Endothelial cell of umbilical vein (primary cell): ENCODE measurements at regions not wholly inside any gene's neighbourhood (a gene's known extent, or its start where the extent isn't known, plus 50 kb on each side); places are given as distances from the start of the nearest gene placed in this dataset.

Experiments
- BruUV-seq: library from RNA; stranded (reverse); fragments of 400-500 nt; replicated peaks from 2 replicates; lab custom pipeline; 2021; lab: Mats Ljungman, UMichigan
- CTCF ChIA-PET: fragments of 300-600, 350-600 bp; sonication (Branson Sonifier 250); formaldehyde crosslinking; loops from one replicate; lab custom pipeline; 2021; ENCODE audit warnings: antibody characterized with exemption, inconsistent platforms; lab: Charles Lee
- POLR2A ChIA-PET: fragments of 300-600, 350-600 bp; sonication (Branson Sonifier 250); formaldehyde crosslinking; loops from one replicate; lab custom pipeline; 2021; ENCODE audit warnings: antibody characterized with exemption, inconsistent platforms; lab: Charles Lee
- DNase-seq: peaks from one replicate; pipeline ENCODE4 v3.0.0-alpha.2; 2011; ENCODE audit warnings: low read depth, low spot score
- FAIRE-seq: peaks from 2 replicates; lab custom pipeline; 2011; peaks lifted over from hg19 to GRCh38; lab: Jason Lieb, UNC
- H2AFZ ChIP-seq: 2 replicates; pipeline ENCODE4 v1.6.0; 2012; ENCODE audit warnings: low read depth, low read length, control low read depth, inconsistent platforms
- H3K27ac ChIP-seq: 2 replicates; pipeline ENCODE4 v1.5.1; 2011; ENCODE audit warnings: low read depth, mild to moderate bottlenecking, control low read depth, low read length, moderate library complexity; ENCODE audit not compliant: insufficient read depth
- H3K27me3 ChIP-seq, 2 experiments: 2 replicates each; pipeline versions ENCODE4 v1.6.0 to v1.6.1; 2011; ENCODE audit warnings: low read length in 2 of 2, mixed read lengths in 1 of 2; ENCODE audit not compliant: control insufficient read depth in 2 of 2, insufficient read depth in 2 of 2
- H3K36me3 ChIP-seq, 2 experiments: 2 replicates in 1 of 2; 3 replicates in 1 of 2; pipeline ENCODE4 v1.5.1; 2011; ENCODE audit warnings: low read length in 2 of 2, mild to moderate bottlenecking in 1 of 2, moderate library complexity in 1 of 2; ENCODE audit not compliant: control insufficient read depth in 2 of 2, insufficient read depth in 2 of 2; ENCODE audit errors: extremely low read depth in 1 of 2
- H3K4me1 ChIP-seq: 3 replicates; pipeline ENCODE4 v1.5.1; 2011; ENCODE audit warnings: mild to moderate bottlenecking, low read length; ENCODE audit not compliant: control insufficient read depth, insufficient read depth; ENCODE audit errors: extremely low read depth
- H3K4me2 ChIP-seq: 2 replicates; pipeline ENCODE4 v1.6.1; 2011; ENCODE audit warnings: low read length, control low read depth, mixed read lengths; ENCODE audit not compliant: insufficient read depth
- H3K4me3 ChIP-seq, 3 experiments: fragments of 200-600 bp in 1 of 3; sonication (generic), shearing (Covaris generic) in 1 of 3; replicated peaks in 1 of 3; 2 replicates each; pipeline ENCODE4 v1.5.1; 2011 to 2016; ENCODE audit warnings: control low read depth in 3 of 3, low read length in 3 of 3, mild to moderate bottlenecking in 2 of 3, inconsistent platforms in 1 of 3, low read depth in 1 of 3, moderate library complexity in 1 of 3; ENCODE audit not compliant: insufficient read depth in 1 of 3
- H3K79me2 ChIP-seq: 2 replicates; pipeline ENCODE4 v1.6.0; 2012; ENCODE audit warnings: low read length, inconsistent platforms; ENCODE audit not compliant: control insufficient read depth, insufficient read depth
- H3K9ac ChIP-seq: replicated peaks from 2 replicates; pipeline ENCODE3; 2011; ENCODE audit warnings: low read length, control low read depth; ENCODE audit not compliant: insufficient read depth; ENCODE audit errors: extremely low read depth
- H3K9me1 ChIP-seq: replicated peaks from 3 replicates; pipeline ENCODE4 v1.6.0; 2011; ENCODE audit warnings: mild to moderate bottlenecking, low read length; ENCODE audit not compliant: control insufficient read depth, insufficient read depth; ENCODE audit errors: extremely low read depth
- H3K9me3 ChIP-seq: replicated peaks from 2 replicates; pipeline ENCODE4 v1.5.1; 2012; ENCODE audit warnings: low read length, inconsistent platforms; ENCODE audit not compliant: control insufficient read depth, insufficient read depth
- H4K20me1 ChIP-seq: replicated peaks from 2 replicates; pipeline ENCODE3; 2011; ENCODE audit warnings: mild to moderate bottlenecking, low read length; ENCODE audit not compliant: control insufficient read depth, insufficient read depth; ENCODE audit errors: extremely low read depth
- CTCF ChIP-seq, 2 donors: IDR thresholded peaks; 1 replicate in 1 of 2; 2 replicates in 1 of 2; pipeline ENCODE4 v1.5.1; 2011; ENCODE audit warnings: low read length in 2 of 2, mild to moderate bottlenecking in 2 of 2, moderate library complexity in 2 of 2, control low read depth in 1 of 2, inconsistent platforms in 1 of 2, low read depth in 1 of 2; ENCODE audit not compliant: insufficient read depth in 1 of 2; ENCODE audit errors: extremely low read depth in 1 of 2
- EZH2 ChIP-seq: IDR thresholded peaks from 2 replicates; pipeline ENCODE4 v1.6.1; 2012; ENCODE audit warnings: borderline replicate concordance, low read depth, mild to moderate bottlenecking, moderate library complexity, low read length, inconsistent platforms; ENCODE audit not compliant: severe bottlenecking
- FOS ChIP-seq: IDR thresholded peaks from 2 replicates; pipeline ENCODE4 v1.6.1; 2011; ENCODE audit warnings: mild to moderate bottlenecking, low read length, moderate library complexity, borderline replicate concordance; ENCODE audit not compliant: insufficient read depth
- GATA2 ChIP-seq: IDR thresholded peaks from 2 replicates; pipeline ENCODE4 v1.7.0; 2011; ENCODE audit warnings: low read depth, mild to moderate bottlenecking, moderate library complexity, mixed read lengths, low read length; ENCODE audit not compliant: insufficient read length, insufficient read depth
- JUN ChIP-seq: IDR thresholded peaks from 2 replicates; pipeline ENCODE4 v1.6.1; 2011; ENCODE audit warnings: borderline replicate concordance, low read depth; ENCODE audit not compliant: insufficient read length, insufficient read depth
- MAX ChIP-seq: IDR thresholded peaks from 2 replicates; pipeline ENCODE4 v1.6.1; 2011; ENCODE audit not compliant: insufficient read depth, insufficient read length
- MYC ChIP-seq: IDR thresholded peaks from one replicate; pipeline ENCODE4 v1.6.1; 2011; ENCODE audit warnings: mild to moderate bottlenecking, low read depth, low read length
- POLR2A ChIP-seq: IDR thresholded peaks from 2 replicates; pipeline ENCODE4 v1.6.1; 2012; ENCODE audit warnings: low read depth, mild to moderate bottlenecking, control low read depth, low read length
- POLR2AphosphoS5 ChIP-seq: IDR thresholded peaks from 2 replicates; pipeline ENCODE4 v1.6.1; 2012; ENCODE audit warnings: low read depth, mild to moderate bottlenecking, control low read depth, low read length, moderate library complexity; ENCODE audit not compliant: insufficient read depth
- dilution Hi-C: fragments of 300-500 bp; cut with MboI; formaldehyde crosslinking; loops from one replicate; pipeline ENCODE4 v1.15.0; 2019; ENCODE audit warnings: low sequenced_read_pairs; ENCODE audit not compliant: extremely low pct_ligation_motif_present
- intact Hi-C: fragments of 100-400 bp; cut with micrococcal nuclease; formaldehyde crosslinking; loops from one replicate; pipeline ENCODE4 v1.10.0; 2022

GRCh38 chr18:69257861-69258458 is 142.7 kb upstream of the DOK6 start:
- Histone ChIP-seq H3K27ac (no peak overlapping the region), H3K9ac (no peak overlapping the region)

More at GRCh38 chr18:69257861-69258458, 142.7 kb upstream of the DOK6 start:
- no peaks in the 10 kb centered on the region for H3K27me3 ChIP-seq
- ChIA-PET CTCF (no interaction called here), POLR2A (no interaction called here)
- H3K9me3 ChIP-seq = no peaks in the 10 kb centered on the region
- no peaks in the 10 kb centered on the region for H3K4me1 ChIP-seq
- TF ChIP-seq JUN = no peak
- TF ChIP-seq GATA2 = no peak
- TF ChIP-seq MAX = no peak
- TF ChIP-seq EZH2 = no peak
- TF ChIP-seq MYC = no peak
- TF ChIP-seq FOS = no peak
- TF ChIP-seq POLR2A = no peak
- TF ChIP-seq CTCF (IDR thresholded peaks at IDR 0.05; ENCODE audit: extremely low read depth in 1 of 2, insufficient read depth in 1 of 2, low read depth in 1 of 2, low read length in 2 of 2) = no peak
- no peak for TF ChIP-seq POLR2AphosphoS5
- no peaks in the 10 kb centered on the region for H4K20me1 ChIP-seq
- H3K4me2 ChIP-seq = no peak overlapping the region
- DNase-seq = peak; percentile 5
- no peak for FAIRE-seq
- BruUV-seq = no TSS peak
- dilution Hi-C loops = no loop called here
- H2AFZ ChIP-seq = no peak overlapping the region
- H3K9me1 ChIP-seq = no peaks in the 10 kb centered on the region
- H3K36me3 ChIP-seq = no peaks in the 10 kb centered on the region
- intact Hi-C loops = no loop called here
- H3K4me3 ChIP-seq = no peak overlapping the region
- H3K79me2 ChIP-seq = no peaks in the 10 kb centered on the region
